HS-5 (cell line): ENCODE measurements at regions not wholly inside any gene's neighbourhood (a gene's known extent, or its start where the extent isn't known, plus 50 kb on each side); places are given as distances from the start of the nearest gene placed in this dataset.

Source experiments
- DNase-seq: peaks from one replicate; pipeline ENCODE4 v3.0.0-alpha.2; 2012; ENCODE audit warnings: low read depth

DNA sequence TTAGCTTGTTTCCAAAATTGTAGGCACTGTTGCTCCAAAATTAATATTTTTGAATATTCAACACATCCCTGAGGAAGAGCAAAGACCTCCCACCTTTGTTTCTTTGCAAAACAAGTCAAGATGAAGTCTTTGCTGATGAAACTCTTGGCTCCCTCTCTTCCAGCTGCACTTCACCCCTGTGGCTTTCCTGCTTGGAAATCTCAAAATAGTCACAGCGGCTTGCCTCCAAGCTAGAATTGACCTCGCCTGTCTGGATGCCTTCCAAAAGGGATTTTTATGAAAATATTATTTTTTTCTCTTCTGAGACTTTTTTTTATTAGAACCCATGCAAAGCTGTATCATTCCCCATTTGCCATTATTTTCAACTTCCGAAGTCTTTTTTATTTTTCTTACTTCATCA is 71.1 kb upstream of the MROH9 start:
- no peak for DNase-seq

DNA sequence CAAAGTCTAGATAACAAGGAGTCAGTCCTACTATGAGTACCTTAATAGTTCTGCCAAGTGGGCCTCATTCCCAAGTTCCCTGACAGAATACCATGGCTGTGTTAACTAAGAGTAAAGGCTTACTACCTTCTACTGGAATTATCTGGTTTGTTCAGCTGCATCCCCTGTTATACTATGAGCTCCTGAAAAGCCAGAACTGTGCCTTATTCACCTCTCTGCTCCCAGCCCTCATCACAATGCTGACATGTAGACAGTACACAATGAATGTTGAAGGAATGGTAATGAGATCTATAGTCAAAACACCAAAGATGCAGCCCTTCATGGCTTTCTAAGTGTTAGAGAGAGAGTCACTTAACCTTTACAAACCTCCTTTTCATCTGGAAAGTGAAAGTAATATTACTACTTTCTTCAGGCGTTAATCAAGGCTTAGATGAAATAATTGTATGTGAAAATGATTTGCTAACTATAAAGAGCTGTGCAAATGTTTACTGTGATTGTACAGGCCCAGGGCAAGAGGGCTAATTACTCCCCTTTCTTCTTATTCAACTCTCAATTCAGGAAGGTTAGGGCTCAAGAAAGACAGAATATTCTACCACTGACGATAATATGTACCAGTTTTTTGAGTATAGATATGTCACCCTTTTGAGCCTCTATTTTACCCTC is 70.3 kb upstream of the MROH9 start:
- no peak for DNase-seq

DNA sequence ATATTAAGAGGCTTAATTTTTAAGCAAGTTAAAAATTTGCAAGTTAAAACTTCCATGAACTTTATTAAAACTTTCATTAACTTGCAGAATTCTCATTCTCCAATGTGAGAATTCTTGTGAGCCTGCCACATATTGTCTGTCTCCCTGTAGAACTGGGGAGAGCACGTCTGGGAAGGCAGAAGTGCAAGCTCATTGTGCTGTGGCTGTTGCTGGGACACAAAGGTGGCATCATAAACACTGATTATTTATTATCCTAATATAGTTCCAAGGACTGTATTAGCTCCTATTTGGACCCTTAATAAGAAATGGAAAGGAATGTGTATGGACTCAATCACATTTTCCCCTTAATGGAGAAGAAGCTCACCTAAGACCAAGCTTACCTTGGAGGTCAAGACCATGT is 68.7 kb upstream of the MROH9 start:
- DNase-seq: no peak

DNA sequence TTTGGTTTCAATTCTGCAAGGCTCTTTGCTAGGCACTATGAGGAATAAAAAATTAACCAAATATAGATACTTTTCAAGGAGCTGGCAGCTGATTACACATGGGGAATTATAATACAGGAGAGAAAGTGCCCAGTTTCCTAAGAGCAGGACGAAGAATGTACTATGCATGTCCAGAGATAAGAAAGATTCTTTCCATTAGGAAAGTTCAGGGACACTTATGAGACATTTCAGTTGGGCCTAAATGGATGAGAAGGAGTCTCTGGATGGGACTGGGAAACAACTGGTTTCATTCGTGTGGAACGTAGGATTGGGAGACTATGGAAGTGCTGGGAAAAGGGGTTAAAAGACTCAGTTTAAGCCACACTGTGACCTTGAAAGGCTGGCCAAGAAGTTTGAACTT is 63.5 kb upstream of the MROH9 start:
- no peak for DNase-seq

DNA sequence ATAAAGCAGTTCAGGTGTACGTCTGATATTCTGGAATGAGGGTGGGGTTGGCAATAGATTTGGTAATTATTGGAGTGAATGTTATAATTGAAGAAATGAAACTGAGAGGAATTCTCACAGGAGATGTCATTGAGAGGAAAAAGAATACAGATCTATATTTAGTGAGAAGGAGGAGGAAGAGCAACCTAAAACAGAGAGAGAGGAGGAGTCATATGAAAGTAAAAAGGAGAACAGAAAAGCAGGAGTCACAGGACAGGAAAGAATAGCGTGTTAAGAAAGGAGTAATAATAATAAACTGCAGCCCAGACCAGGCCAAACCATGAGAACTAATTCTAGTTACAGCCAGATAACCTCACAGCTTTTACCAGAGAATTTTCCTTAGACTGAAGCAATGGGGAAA is 62.7 kb upstream of the MROH9 start:
- DNase-seq: no peak

DNA sequence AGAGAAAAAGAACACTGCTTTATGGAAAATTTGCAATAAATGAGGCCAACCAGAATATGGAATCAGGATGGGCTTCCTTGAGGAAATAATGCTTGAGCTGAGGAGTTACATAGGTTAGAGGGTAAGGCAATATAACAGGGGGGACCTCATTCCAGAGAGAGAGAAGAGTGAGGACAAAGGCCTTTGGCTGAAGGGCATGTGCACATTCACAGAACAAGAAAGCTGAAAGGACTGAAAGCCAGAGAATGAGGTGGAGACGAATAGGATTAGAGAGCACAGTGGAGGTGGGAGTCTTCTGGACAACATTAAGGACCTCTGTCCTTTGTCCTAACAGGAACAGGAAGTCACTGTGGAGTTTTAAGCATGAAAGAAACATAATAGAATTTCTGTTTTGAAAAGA is 60.7 kb upstream of the MROH9 start:
- DNase-seq: no peak

DNA sequence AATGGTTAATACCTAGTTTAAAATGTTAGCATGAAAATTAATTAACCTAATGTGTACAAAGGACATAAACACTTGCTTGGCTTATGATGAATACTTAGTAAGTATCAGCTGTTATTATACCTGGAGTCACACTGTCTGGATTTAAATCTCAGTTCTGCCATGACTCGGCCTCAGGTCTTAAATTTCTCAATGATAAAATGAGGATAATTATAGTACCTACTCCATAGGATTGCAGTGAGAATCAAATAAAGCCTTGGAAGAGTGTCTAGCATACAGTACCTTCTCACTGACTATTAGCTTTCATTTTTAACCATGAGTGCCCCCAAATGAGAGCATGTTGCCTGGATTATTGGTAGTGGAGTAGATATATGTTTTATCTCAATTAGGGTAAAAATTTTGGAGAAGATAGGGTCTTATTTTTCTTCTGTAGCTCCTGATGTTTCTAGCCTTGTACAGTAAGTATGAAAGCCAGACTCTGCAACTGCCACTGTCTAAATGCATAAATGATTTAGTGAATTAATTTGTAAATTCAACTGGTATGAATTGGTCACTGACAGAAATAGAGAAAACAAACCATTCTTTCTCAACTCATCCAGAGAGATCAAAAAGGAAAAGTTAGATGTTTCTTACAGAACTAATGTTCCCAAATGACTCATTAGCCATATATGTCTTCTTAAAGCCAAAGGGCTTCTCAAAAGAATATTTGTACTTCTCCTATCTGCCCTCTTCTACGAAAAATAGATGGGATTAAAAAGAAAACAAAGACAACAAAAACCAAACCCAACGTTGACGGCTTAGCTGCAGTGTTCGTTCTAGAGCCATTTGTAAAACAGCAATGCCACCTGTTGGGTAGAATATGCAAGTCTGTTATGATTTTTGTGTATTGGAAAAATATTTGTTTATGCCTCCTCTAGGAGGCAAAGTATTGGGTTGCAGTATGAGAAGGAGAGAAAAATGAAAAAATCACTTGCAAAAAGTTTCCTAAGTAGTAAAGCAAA is 53.8 kb upstream of the MROH9 start:
- DNase-seq: no peak
